ENCODE measurements at regions not wholly inside any gene's neighbourhood (a gene's known extent, or its start where the extent isn't known, plus 50 kb on each side); places are given as distances from the start of the nearest gene placed in this dataset.

DNA sequence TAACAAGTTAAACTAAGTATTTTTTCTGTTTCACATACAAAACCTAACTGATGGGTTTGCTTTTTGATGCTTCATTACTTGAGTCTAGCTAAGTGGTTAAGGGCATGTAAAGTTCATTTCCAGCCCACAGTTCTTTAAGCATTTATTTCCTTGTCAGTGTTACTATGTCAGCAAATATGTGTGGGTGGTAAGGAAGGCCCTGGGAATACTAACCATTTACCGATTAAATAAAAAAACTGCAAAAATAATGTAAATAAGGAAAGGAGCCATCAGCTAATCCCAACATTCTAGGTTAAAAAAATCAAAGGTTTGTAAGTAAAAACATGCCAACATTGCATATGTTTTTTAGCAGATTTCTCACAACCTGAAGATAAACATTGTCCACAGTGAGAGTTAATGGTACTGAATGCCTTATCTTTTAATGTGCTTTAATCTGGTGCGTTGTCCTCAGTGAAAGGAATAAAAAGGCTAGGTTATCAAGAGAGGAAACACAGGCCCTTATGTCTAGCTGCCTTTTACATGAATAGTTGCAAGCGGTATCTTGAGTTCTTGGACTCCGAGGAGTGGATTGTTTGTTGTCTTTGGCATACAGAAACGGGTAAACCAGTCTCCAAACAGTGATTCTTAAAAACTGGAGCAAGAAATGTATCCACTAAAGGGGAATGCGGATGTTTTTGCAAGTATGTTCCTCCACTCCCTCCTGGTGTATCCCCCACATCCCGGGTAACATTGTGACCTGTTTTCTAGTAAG lies 949.6 kb upstream of the SLC10A2 start:
- in situ Hi-C loops (cut with MboI; ENCODE audit: low sequenced_read_pairs) (no loop called here), intact Hi-C loops (cut with micrococcal nuclease) (no loop called here), dilution Hi-C loops (cut with HindIII; ENCODE audit: low sequenced_read_pairs, unreplicated experiment) (no loop called here)
- H4K8ac ChIP-seq (ENCODE audit: low read depth in 2 of 2, low read length in 2 of 2): no peak overlapping the region
- ATAC-seq (ENCODE audit: low read depth): peak; percentile 91
- H2AK9ac ChIP-seq (replicated peaks; ENCODE audit: low read depth, low read length, poor library complexity): no peak overlapping the region
- H4K20me1 ChIP-seq (ENCODE audit: insufficient read depth, low read length): no peaks in the 10 kb centered on the region
- TF ChIP-seq MAFK (IDR thresholded peaks at IDR 0.05; ENCODE audit: low read depth, low read length) (peak; percentile 39; the same call in 1 of the 2 replicates), CHD1 (IDR thresholded peaks at IDR 0.05; ENCODE audit: low read depth, low read length) (no peak), USF2 (IDR thresholded peaks at IDR 0.05; ENCODE audit: low read depth, low read length) (no peak), RCOR1 (IDR thresholded peaks at IDR 0.05; ENCODE audit: insufficient replicate concordance, low read length) (no peak), RFX5 (IDR thresholded peaks at IDR 0.05; ENCODE audit: low read depth, low read length) (no peak), NFE2L2 (IDR thresholded peaks at IDR 0.05; ENCODE audit: low read depth, low read length) (no peak), RAD21 (IDR thresholded peaks at IDR 0.05; ENCODE audit: low read length) (no peak), ELK1 (IDR thresholded peaks at IDR 0.05; ENCODE audit: borderline replicate concordance, low read depth, low read length) (no peak)
- no peak overlapping the region for H3K4ac ChIP-seq (ENCODE audit: low read depth, low read length)
- no peak overlapping the region for H3K18ac ChIP-seq (ENCODE audit: low read depth, low read length)
- CTCF ChIA-PET: interaction anchor here (1.4 kb wide), 1 partner anchor 9 kb away, joined by 3 read pairs; no protein-coding TSS in a partner anchor
- peak; percentile 83 for DNase-seq
- H3K4me2 ChIP-seq (ENCODE audit: low read depth, low read length): no peak overlapping the region; the same call in 1 of the 2 replicates
- POLR2A ChIA-PET (ENCODE audit: unreplicated experiment): no interaction called here
- BruUV-seq (replicated peaks): no TSS peak
- H3K23ac ChIP-seq (ENCODE audit: low read depth, low read length): no peak overlapping the region
- H4K5ac ChIP-seq (ENCODE audit: low read depth, low read length): no peak overlapping the region
- no peak overlapping the region for H2BK15ac ChIP-seq (ENCODE audit: low read depth, low read length)
- no peak overlapping the region for H2AFZ ChIP-seq (replicated peaks; ENCODE audit: low read length, poor library complexity)
- H2BK5ac ChIP-seq (ENCODE audit: low read depth, low read length, poor library complexity, severe bottlenecking): no peak overlapping the region
- no peak overlapping the region for H3K9ac ChIP-seq (ENCODE audit: low read depth, low read length)
- no peak overlapping the region for H2BK120ac ChIP-seq (ENCODE audit: low read depth, low read length)
- H3K14ac ChIP-seq (replicated peaks; ENCODE audit: low read depth, low read length): no peak overlapping the region
- H3K4me3 ChIP-seq (ENCODE audit: insufficient read depth, low read depth, low read length): no peak overlapping the region
- H2AK5ac ChIP-seq (ENCODE audit: low read depth, low read length): no peak overlapping the region
- H3K36me3 ChIP-seq (ENCODE audit: control insufficient read depth, insufficient read depth, low read length): no peaks in the 10 kb centered on the region
- H4K91ac ChIP-seq (ENCODE audit: insufficient read depth, low read depth, low read length): no peak overlapping the region
- peaks cover 2% of the 10 kb centered on the region; the same call in 1 of the 2 replicates for H3K4me1 ChIP-seq (ENCODE audit: control insufficient read depth, insufficient read depth, low read length)
- no peak overlapping the region for H3K27ac ChIP-seq (ENCODE audit: insufficient read depth, low read length)
- WGBS, 2 experiments (ENCODE audit: extremely low coverage in 2 of 2, insufficient read length in 1 of 2): no CpG with 5 or more reads among the region's 7 CpGs
- peaks cover 10% of the 10 kb centered on the region for H3K9me1 ChIP-seq (ENCODE audit: insufficient read depth, low read length)
- H3K9me3 ChIP-seq (ENCODE audit: control insufficient read depth, insufficient read depth, low read length): no peaks in the 10 kb centered on the region
- H3K27me3 ChIP-seq (ENCODE audit: control insufficient read depth, insufficient read depth, low read length): no peaks in the 10 kb centered on the region
- H2BK20ac ChIP-seq (ENCODE audit: low read depth, low read length): no peak overlapping the region
- no peaks in the 10 kb centered on the region for H3K79me1 ChIP-seq (ENCODE audit: low read depth in 1 of 2, low read length in 2 of 2)
- no peak overlapping the region for H3K56ac ChIP-seq (ENCODE audit: extremely low read depth, insufficient read depth, low read length)

Data from IMR-90 (cell line).